COLO668 (cell line): ENCODE measurements at regions not wholly inside any gene's neighbourhood (a gene's known extent, or its start where the extent isn't known, plus 50 kb on each side); places are given as distances from the start of the nearest gene placed in this dataset.

Source experiments
- DNase-seq: peaks from one replicate; lab custom pipeline; 2025; ENCODE audit not compliant: unreplicated experiment; lab: John Stamatoyannopoulos, UW

- no peak for DNase-seq
These were observed 255.8 kb downstream of the DLL1 start for GRCh38 chr6:170035044-170035443.

GRCh38 chr6:170034294-170034693, 256.6 kb downstream of the DLL1 start:
- DNase-seq = no peak

GRCh38 chr6:170033666-170034065, 257.2 kb downstream of the DLL1 start:
- DNase-seq = no peak

- no peak for DNase-seq
These were observed 258.1 kb downstream of the DLL1 start for GRCh38 chr6:170032706-170033309.

- DNase-seq = no peak
These were observed 258.7 kb downstream of the DLL1 start for GRCh38 chr6:170032197-170032596.

- no peak for DNase-seq
These were observed 259.2 kb downstream of the DLL1 start for GRCh38 chr6:170031684-170032121.

- DNase-seq = peak; percentile 79
These were observed 259.9 kb downstream of the DLL1 start for GRCh38 chr6:170030821-170031471.

GRCh38 chr6:170030284-170030815, 260.5 kb downstream of the DLL1 start:
- DNase-seq = no peak

- no peak for DNase-seq
These were observed 261.2 kb downstream of the DLL1 start for GRCh38 chr6:170029416-170030283.

GRCh38 chr6:170028629-170029345, 262.1 kb downstream of the DLL1 start:
- peak; percentile 10 for DNase-seq

GRCh38 chr6:170027647-170028043, 263.2 kb downstream of the DLL1 start:
- DNase-seq = no peak

GRCh38 chr6:170026751-170027646, 263.9 kb downstream of the DLL1 start:
- no peak for DNase-seq

- peak; percentile 92 for DNase-seq
These were observed 264.7 kb downstream of the DLL1 start for GRCh38 chr6:170025935-170026750.

- peak; percentile 69 for DNase-seq
These were observed 265.5 kb downstream of the DLL1 start for GRCh38 chr6:170025341-170025911.

- DNase-seq = peak; percentile 56
These were observed 265.9 kb downstream of the DLL1 start for GRCh38 chr6:170024940-170025339.

- no peak for DNase-seq
These were observed 267.0 kb downstream of the DLL1 start for GRCh38 chr6:170023620-170024521.

- DNase-seq = no peak
These were observed 267.9 kb downstream of the DLL1 start for GRCh38 chr6:170022827-170023619.
